HCT116 (cell line): ENCODE measurements at regions not wholly inside any gene's neighbourhood (a gene's known extent, or its start where the extent isn't known, plus 50 kb on each side); places are given as distances from the start of the nearest gene placed in this dataset.
"Not testable (repeated sequence)": the region's sequence is repeated elsewhere in the genome, so short reads cannot be mapped to it uniquely, and the experiment has no call there.

Experiments used
- ATAC-seq: fragments of 200-7000 bp; cut with Tn5 transposase; 2 replicates; pipeline ENCODE4 v1.9.1; 2020; ENCODE audit warnings: mild to moderate bottlenecking, moderate library complexity
- BruUV-seq: library from RNA; stranded (reverse); fragments of 400-500 nt; replicated peaks from 2 replicates; lab custom pipeline; 2021; lab: Mats Ljungman, UMichigan
- CTCF ChIA-PET: fragments of 300-600 bp; sonication (Branson Sonifier 250); formaldehyde crosslinking; loops from one replicate; lab custom pipeline; 2021; ENCODE audit warnings: antibody characterized with exemption; lab: Charles Lee
- POLR2A ChIA-PET: fragments of 300-600, 350-600 bp; sonication (Branson Sonifier 250); formaldehyde crosslinking; loops from one replicate; lab custom pipeline; 2021; ENCODE audit warnings: antibody characterized with exemption; lab: Charles Lee
- RAD21 ChIA-PET, 2 experiments: fragments of 300-600 bp; sonication (Branson Sonifier 250); formaldehyde crosslinking; loops; one replicate each; lab custom pipeline; 2023; ENCODE audit warnings: low total read pairs in 2 of 2; ENCODE audit not compliant: uncharacterized antibody in 2 of 2, unreplicated experiment in 2 of 2, low non-redundant PET in 1 of 2; lab: Charles Lee
- DNase-seq: peaks from one replicate; pipeline ENCODE4 v3.0.0-alpha.2; 2010; ENCODE audit warnings: low read depth, low spot score
- H2AFZ ChIP-seq: fragments of 200-600 bp; shearing (Covaris generic), sonication (generic); 2 replicates; pipeline ENCODE4 v1.6.1; 2017; ENCODE audit warnings: low read depth, mixed run types, mixed read lengths, antibody characterized with exemption, low read length; ENCODE audit not compliant: poor library complexity, severe bottlenecking
- H3K27ac ChIP-seq: 2 replicates; pipeline ENCODE4 v1.5.1; 2012; ENCODE audit warnings: low read depth, low read length
- H3K27me3 ChIP-seq: fragments of 200-600 bp; sonication (generic); 2 replicates; pipeline ENCODE4 v1.6.1; 2016; ENCODE audit warnings: mixed run types, low read length, mixed read lengths; ENCODE audit not compliant: insufficient read depth
- H3K36me3 ChIP-seq, 2 experiments: fragments of 200-500 bp in 1 of 2; fragments of 200-600 bp in 1 of 2; sonication (Bioruptor generic) in 1 of 2; sonication (generic) in 1 of 2; 2 replicates each; pipeline versions ENCODE4 v1.5.1 to v1.6.1; 2014 to 2016; ENCODE audit warnings: low read length in 2 of 2, inconsistent platforms in 1 of 2, mixed read lengths in 1 of 2, mixed run types in 1 of 2; ENCODE audit not compliant: insufficient read depth in 2 of 2, control insufficient read depth in 1 of 2
- H3K4me1 ChIP-seq, 2 experiments: fragments of 200-600 bp in 1 of 2; sonication (generic) in 1 of 2; 2 replicates each; pipeline versions ENCODE4 v1.5.1 to v1.6.1; 2012 to 2017; ENCODE audit warnings: low read length in 2 of 2, inconsistent platforms in 1 of 2, mild to moderate bottlenecking in 1 of 2, mixed read lengths in 1 of 2, mixed run types in 1 of 2, moderate library complexity in 1 of 2; ENCODE audit not compliant: insufficient read depth in 2 of 2, control insufficient read depth in 1 of 2
- H3K4me2 ChIP-seq: fragments of 200-600 bp; sonication (generic); 2 replicates; pipeline ENCODE4 v1.6.1; 2017; ENCODE audit warnings: mixed run types, low read length, mixed read lengths
- H3K4me3 ChIP-seq, 2 experiments: fragments of 200-600 bp in 1 of 2; sonication (generic) in 1 of 2; replicated peaks in 1 of 2; 2 replicates each; pipeline ENCODE4 v1.5.1; 2011 to 2016; ENCODE audit warnings: low read length in 2 of 2, control low read depth in 1 of 2, low read depth in 1 of 2, mild to moderate bottlenecking in 1 of 2, mixed read lengths in 1 of 2, mixed run types in 1 of 2
- H3K79me2 ChIP-seq: fragments of 200-600 bp; sonication (generic); 2 replicates; pipeline ENCODE4 v1.6.1; 2017; ENCODE audit warnings: mild to moderate bottlenecking, mixed run types, low read length, moderate library complexity, mixed read lengths; ENCODE audit not compliant: insufficient read depth
- H3K9ac ChIP-seq: fragments of 200-600 bp; sonication (generic); 2 replicates; pipeline ENCODE4 v1.6.1; 2016; ENCODE audit warnings: low read length, mixed read lengths
- H3K9me2 ChIP-seq: fragments of 200-600 bp; sonication (generic), shearing (Covaris generic); 2 replicates; pipeline ENCODE4 v1.6.1; 2017; ENCODE audit warnings: mixed run types, mild to moderate bottlenecking, moderate library complexity; ENCODE audit not compliant: insufficient read depth
- H3K9me3 ChIP-seq, 2 experiments: fragments of 200-500 bp in 1 of 2; fragments of 200-600 bp in 1 of 2; sonication (Bioruptor generic) in 1 of 2; sonication (generic) in 1 of 2; 2 replicates each; pipeline ENCODE4 v1.6.1; 2014 to 2017; ENCODE audit warnings: low read length in 2 of 2, mixed read lengths in 2 of 2, inconsistent platforms in 1 of 2, low read depth in 1 of 2, mild to moderate bottlenecking in 1 of 2, mixed run types in 1 of 2, moderate library complexity in 1 of 2; ENCODE audit not compliant: control insufficient read depth in 1 of 2, insufficient read depth in 1 of 2
- H4K20me1 ChIP-seq: fragments of 200-600 bp; sonication (generic), shearing (Covaris generic); 2 replicates; pipeline ENCODE4 v1.6.1; 2017; ENCODE audit warnings: mixed run types, mild to moderate bottlenecking, moderate library complexity; ENCODE audit not compliant: insufficient read depth
- intact Hi-C: fragments of 100-400 bp; cut with micrococcal nuclease; formaldehyde crosslinking; loops from 2 replicates; pipeline ENCODE4 v1.10.0; 2022

DNA sequence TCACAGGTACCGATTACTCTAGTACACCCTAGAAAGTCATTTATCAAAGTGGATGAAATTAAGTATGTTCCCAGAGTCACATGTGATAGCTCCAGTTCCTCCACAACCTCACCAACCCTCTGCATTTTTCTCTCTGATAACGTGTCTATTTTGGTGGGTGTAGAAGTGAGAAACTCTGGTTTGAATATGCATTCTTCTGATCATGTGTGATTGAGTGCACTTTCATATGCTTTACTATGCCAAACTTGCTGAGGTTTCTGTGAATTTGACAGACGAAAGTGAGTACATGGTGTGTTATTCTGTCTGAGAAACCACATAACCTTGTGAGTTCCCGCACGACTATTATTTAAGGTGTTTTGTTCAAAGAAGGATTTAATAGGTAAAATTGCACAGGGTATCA is 81.1 kb downstream of the NAPG start:
- H3K4me1 ChIP-seq, H4K20me1 ChIP-seq, H3K79me2 ChIP-seq, DNase-seq, H3K4me3 ChIP-seq, H3K4me2 ChIP-seq, H2AFZ ChIP-seq, intact Hi-C loops, H3K9ac ChIP-seq, H3K27me3 ChIP-seq, CTCF ChIA-PET, BruUV-seq, H3K9me2 ChIP-seq, POLR2A ChIA-PET, H3K27ac ChIP-seq, H3K9me3 ChIP-seq, H3K36me3 ChIP-seq, ATAC-seq, RAD21 ChIA-PET: not testable (repeated sequence)

DNA sequence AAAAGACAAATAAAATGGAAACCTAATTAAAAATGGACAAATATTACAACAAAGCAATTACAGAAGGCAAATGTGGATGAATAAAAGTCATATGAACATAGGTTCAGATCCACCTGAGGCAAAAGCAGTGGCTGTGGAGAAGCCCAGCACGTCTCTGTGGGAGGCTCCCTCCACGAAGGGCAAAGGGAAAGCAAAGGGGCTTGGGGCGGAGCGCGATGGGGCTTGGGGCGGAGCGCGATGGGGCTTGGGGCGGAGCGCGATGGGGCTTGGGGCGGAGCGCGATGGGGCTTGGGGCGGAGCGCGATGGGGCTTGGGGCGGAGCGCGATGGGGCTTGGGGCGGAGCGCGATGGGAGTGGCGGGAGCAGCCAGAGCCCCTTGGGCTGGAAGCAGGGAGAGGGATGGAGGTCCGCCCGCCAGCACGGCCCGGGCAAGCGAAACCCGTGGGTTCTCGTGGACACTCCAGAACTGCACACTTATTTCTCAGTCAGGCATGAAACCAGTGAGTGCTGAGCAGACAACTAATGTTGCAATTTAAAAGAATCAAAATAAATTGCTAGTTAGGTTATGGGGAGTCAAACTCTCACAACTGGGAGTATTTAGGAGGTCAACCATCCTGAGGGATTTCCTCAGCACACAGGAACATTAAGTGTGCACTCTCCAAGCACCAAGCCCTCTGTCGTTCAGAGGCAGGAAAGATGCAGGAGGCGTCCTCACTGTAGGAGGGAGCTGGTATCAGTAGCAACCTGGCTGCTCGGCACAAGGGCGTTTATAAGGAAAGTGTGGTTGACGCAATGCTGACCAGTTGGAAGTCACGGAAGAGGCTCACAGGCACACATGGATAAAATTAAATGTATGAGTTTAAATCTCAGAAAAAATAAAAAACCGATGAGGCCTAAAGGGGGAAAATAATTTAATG is 81.8 kb downstream of the NAPG start:
- H3K79me2 ChIP-seq, H2AFZ ChIP-seq, H3K27ac ChIP-seq, H3K36me3 ChIP-seq, CTCF ChIA-PET, H3K27me3 ChIP-seq, intact Hi-C loops, ATAC-seq, BruUV-seq, H3K4me1 ChIP-seq, H3K4me3 ChIP-seq, H3K9ac ChIP-seq, H4K20me1 ChIP-seq, H3K4me2 ChIP-seq, POLR2A ChIA-PET, H3K9me2 ChIP-seq, H3K9me3 ChIP-seq, RAD21 ChIA-PET, DNase-seq: not testable (repeated sequence)

DNA sequence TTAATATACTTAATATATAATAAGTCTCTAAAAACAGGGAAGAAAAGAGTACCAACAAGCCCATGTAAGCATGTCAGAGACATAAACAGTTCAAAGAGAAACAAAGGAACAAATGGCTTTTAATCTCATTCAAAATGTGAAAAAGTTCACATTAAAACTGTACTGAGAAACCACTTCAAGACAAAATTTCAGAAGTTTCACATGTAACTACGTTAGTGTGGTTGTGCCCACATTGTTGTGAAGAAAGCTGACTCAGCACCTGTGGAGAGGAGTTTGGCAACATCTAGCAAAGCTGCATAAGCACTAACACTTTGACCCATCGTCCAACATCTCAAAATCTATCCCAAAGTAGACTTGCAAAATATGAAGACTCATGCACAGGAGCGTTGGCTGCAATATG is 82.6 kb downstream of the NAPG start:
- BruUV-seq, H3K27me3 ChIP-seq, H3K4me3 ChIP-seq, H3K4me1 ChIP-seq, DNase-seq, H2AFZ ChIP-seq, intact Hi-C loops, H3K9me3 ChIP-seq, ATAC-seq, POLR2A ChIA-PET, H3K36me3 ChIP-seq, H3K27ac ChIP-seq, H4K20me1 ChIP-seq, H3K4me2 ChIP-seq, RAD21 ChIA-PET, H3K79me2 ChIP-seq, H3K9ac ChIP-seq, CTCF ChIA-PET, H3K9me2 ChIP-seq: not testable (repeated sequence)

DNA sequence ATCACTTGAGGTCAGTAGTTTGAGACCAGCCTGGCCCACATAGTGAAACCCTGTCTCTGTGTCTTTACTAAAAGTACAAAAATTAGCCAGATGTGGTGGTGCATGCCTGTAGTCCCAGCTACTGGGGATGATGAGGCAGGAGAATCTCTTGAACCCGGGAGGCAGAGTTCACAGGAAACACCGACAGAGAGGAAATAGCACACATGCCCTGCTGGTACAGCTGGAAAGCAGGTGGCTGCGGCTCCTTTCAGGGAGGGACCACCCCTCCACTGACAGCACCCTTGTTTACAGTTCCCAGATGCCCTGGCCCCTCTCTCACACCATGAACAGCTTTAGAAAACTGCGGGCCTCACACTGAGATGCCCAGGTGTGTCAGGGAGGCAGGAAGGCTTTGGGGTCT is 83.2 kb downstream of the NAPG start:
- H3K4me2 ChIP-seq, H3K9me3 ChIP-seq, H3K9ac ChIP-seq, H3K79me2 ChIP-seq, H3K4me3 ChIP-seq, H2AFZ ChIP-seq, H3K36me3 ChIP-seq, H4K20me1 ChIP-seq, intact Hi-C loops, BruUV-seq, H3K27me3 ChIP-seq, H3K27ac ChIP-seq, CTCF ChIA-PET, DNase-seq, POLR2A ChIA-PET, ATAC-seq, RAD21 ChIA-PET, H3K4me1 ChIP-seq, H3K9me2 ChIP-seq: not testable (repeated sequence)
